Brain microvascular endothelial cell (primary cell): ENCODE measurements at regions not wholly inside any gene's neighbourhood (a gene's known extent, or its start where the extent isn't known, plus 50 kb on each side); places are given as distances from the start of the nearest gene placed in this dataset.
"Not testable (repeated sequence)": the region's sequence is repeated elsewhere in the genome, so short reads cannot be mapped to it uniquely, and the experiment has no call there.

Experiments
- DNase-seq: peaks from one replicate; pipeline ENCODE4 v3.0.0-alpha.2; 2020
- H3K27ac ChIP-seq: fragments of 250-450 bp; sonication (Bioruptor Pico); 2 replicates; pipeline ENCODE4 v1.5.1; 2020; ENCODE audit warnings: mild to moderate bottlenecking, moderate library complexity
- H3K27me3 ChIP-seq: fragments of 250-450 bp; sonication (Bioruptor Pico); replicated peaks from 2 replicates; pipeline ENCODE4 v1.5.1; 2020; ENCODE audit warnings: mild to moderate bottlenecking
- H3K36me3 ChIP-seq: fragments of 250-450 bp; sonication (Bioruptor Pico); replicated peaks from 2 replicates; pipeline ENCODE4 v1.5.1; 2020; ENCODE audit warnings: mild to moderate bottlenecking
- H3K4me3 ChIP-seq: 2 replicates; pipeline ENCODE4 v1.5.1; 2011; ENCODE audit warnings: low read depth, mild to moderate bottlenecking, control low read depth, low read length, moderate library complexity
- in situ Hi-C: cut with HindIII; loops from 2 replicates; pipeline ENCODE4 v1.10.0; 2017; ENCODE audit warnings: low sequenced_read_pairs, low pct_ligation_motif_present
- TF ChIP-seq, protein P1 (sequence below): IDR thresholded peaks from 2 replicates; pipeline ENCODE4 v1.5.1; 2011; ENCODE audit warnings: low read depth, mild to moderate bottlenecking, moderate library complexity, low read length, control low read depth, inconsistent platforms; ENCODE audit errors: missing control alignments

- no peak overlapping the region for H3K27ac ChIP-seq
- TF ChIP-seq, protein P1, sequence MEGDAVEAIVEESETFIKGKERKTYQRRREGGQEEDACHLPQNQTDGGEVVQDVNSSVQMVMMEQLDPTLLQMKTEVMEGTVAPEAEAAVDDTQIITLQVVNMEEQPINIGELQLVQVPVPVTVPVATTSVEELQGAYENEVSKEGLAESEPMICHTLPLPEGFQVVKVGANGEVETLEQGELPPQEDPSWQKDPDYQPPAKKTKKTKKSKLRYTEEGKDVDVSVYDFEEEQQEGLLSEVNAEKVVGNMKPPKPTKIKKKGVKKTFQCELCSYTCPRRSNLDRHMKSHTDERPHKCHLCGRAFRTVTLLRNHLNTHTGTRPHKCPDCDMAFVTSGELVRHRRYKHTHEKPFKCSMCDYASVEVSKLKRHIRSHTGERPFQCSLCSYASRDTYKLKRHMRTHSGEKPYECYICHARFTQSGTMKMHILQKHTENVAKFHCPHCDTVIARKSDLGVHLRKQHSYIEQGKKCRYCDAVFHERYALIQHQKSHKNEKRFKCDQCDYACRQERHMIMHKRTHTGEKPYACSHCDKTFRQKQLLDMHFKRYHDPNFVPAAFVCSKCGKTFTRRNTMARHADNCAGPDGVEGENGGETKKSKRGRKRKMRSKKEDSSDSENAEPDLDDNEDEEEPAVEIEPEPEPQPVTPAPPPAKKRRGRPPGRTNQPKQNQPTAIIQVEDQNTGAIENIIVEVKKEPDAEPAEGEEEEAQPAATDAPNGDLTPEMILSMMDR, result no peak
- H3K27me3 ChIP-seq, result no peaks in the 10 kb centered on the region
- in situ Hi-C loops, result no loop called here
- no peaks in the 10 kb centered on the region for H3K36me3 ChIP-seq
- no peak overlapping the region for H3K4me3 ChIP-seq
- DNase-seq, result no peak
Observed at GRCh38 chr5:53291528-53291927, 182.0 kb upstream of the MOCS2 start.

GRCh38 chr5:53298841-53299240 is 181.6 kb upstream of the FST start:
- Histone ChIP-seq H3K36me3 (no peaks in the 10 kb centered on the region), H3K27ac (no peak overlapping the region), H3K27me3 (no peaks in the 10 kb centered on the region), H3K4me3 (no peak overlapping the region)
- TF ChIP-seq, protein P1, result no peak
- in situ Hi-C loops, result no loop called here
- DNase-seq, result no peak

DNA sequence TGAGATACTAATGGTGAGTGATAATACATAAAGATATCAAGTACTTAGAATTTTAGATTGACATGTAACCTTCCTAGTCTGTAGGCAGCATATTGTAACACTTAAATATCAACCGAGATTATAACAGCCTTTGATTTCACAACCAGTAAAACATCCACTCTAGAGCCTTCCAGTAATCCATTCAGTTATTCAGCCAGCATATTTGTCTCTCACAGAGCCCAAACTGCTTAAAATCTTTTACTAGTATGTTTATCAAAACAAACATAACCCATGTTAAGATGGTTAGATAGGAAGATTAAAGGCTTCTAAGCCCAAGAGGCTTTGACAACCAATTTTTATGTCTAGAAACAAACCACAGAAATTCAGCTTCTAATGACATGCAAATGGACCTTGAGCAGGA is 177.9 kb upstream of the FST start:
- TF ChIP-seq, protein P1, result no peak
- Histone ChIP-seq H3K4me3 (no peak overlapping the region), H3K36me3 (no peaks in the 10 kb centered on the region), H3K27ac (no peak overlapping the region), H3K27me3 (no peaks in the 10 kb centered on the region)
- DNase-seq, result no peak
- in situ Hi-C loops, result no loop called here

- no peaks in the 10 kb centered on the region for H3K36me3 ChIP-seq
- TF ChIP-seq, protein P1, result no peak
- no peak overlapping the region for H3K4me3 ChIP-seq
- no peaks in the 10 kb centered on the region for H3K27me3 ChIP-seq
- peak; percentile 7 for DNase-seq
- in situ Hi-C loops, result no loop called here
- H3K27ac ChIP-seq, result no peak overlapping the region
Observed at GRCh38 chr5:53303105-53303504, 177.3 kb upstream of the FST start.

DNA sequence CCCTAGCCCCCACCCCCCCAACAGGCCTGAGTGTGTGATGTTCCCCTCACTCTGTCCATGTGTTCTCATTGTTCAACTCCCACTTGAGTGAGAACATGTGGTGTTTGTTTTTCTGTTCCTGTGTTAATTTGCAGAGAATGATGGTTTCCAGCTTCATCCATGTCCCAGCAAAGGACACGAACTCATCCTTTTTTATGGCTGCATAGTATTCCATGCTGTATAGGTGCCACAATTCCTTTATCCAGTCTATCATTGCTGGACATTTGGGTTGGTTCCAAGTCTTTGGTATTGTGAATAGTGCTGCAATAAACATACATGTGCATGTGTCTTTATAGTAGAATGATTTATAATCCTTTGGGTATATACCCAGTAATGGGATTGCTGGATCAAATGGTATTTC is 175.1 kb upstream of the FST start:
- H3K27ac ChIP-seq, H3K4me3 ChIP-seq, in situ Hi-C loops, H3K36me3 ChIP-seq, DNase-seq, H3K27me3 ChIP-seq: not testable (repeated sequence)

- Histone ChIP-seq H3K36me3 (no peaks in the 10 kb centered on the region), H3K4me3 (no peak overlapping the region), H3K27ac (no peak overlapping the region), H3K27me3 (no peaks in the 10 kb centered on the region)
- in situ Hi-C loops, result no loop called here
- DNase-seq, result no peak
- TF ChIP-seq, protein P1, result no peak
Observed at GRCh38 chr5:53309653-53310052, 170.8 kb upstream of the FST start.

DNA sequence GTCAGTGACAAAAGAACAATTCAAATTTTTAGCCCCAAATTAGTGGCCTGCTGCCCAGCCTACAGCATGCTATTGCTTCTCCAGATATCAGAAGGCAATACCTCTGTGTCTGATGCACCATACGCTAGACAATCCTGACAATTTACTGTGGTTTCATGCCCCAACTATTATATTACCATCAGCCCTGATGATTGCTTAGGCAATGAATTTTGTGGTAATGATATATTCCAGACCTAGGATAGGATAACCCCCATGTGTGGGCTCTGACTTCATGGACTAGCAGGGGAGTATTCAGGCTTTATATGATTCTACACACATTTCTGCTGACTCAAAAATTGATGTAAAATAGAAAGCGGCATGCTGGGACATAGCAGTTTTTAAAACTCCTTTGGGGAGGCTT is 168.7 kb upstream of the FST start:
- H3K27ac ChIP-seq, result no peak overlapping the region
- no peak for DNase-seq
- in situ Hi-C loops, result no loop called here
- no peaks in the 10 kb centered on the region for H3K27me3 ChIP-seq
- no peak overlapping the region for H3K4me3 ChIP-seq
- H3K36me3 ChIP-seq, result no peaks in the 10 kb centered on the region
- TF ChIP-seq, protein P1, result no peak
